GM18868 (cell line): ENCODE measurements at regions not wholly inside any gene's neighbourhood (a gene's known extent, or its start where the extent isn't known, plus 50 kb on each side); places are given as distances from the start of the nearest gene placed in this dataset.

Experiments used
- ATAC-seq: cut with Tn5 transposase; IDR thresholded peaks from one replicate; pipeline ENCODE4 v1.9.1; 2021; ENCODE audit warnings: mild to moderate bottlenecking, moderate library complexity; ENCODE audit not compliant: unreplicated experiment

GRCh38 chr12:130016986-130017385 lies 113.2 kb upstream of the TMEM132D start:
- ATAC-seq, result no peak

GRCh38 chr12:130017591-130018449 lies 114.0 kb upstream of the TMEM132D start:
- no peak for ATAC-seq

GRCh38 chr12:130018614-130019013 lies 114.8 kb upstream of the TMEM132D start:
- no peak for ATAC-seq

GRCh38 chr12:130026608-130027176 lies 122.9 kb upstream of the TMEM132D start:
- ATAC-seq, result no peak

GRCh38 chr12:130027798-130028197 lies 124.0 kb upstream of the TMEM132D start:
- ATAC-seq, result no peak

- ATAC-seq, result no peak
These were observed 125.3 kb upstream of the TMEM132D start for GRCh38 chr12:130029151-130029550.

GRCh38 chr12:130031041-130031440 lies 127.2 kb upstream of the TMEM132D start:
- no peak for ATAC-seq

- peak; percentile 80 for ATAC-seq
These were observed 127.9 kb upstream of the TMEM132D start for GRCh38 chr12:130031571-130032189.

- no peak for ATAC-seq
These were observed 120.1 kb upstream of the FZD10 start for GRCh38 chr12:130041983-130042812.

GRCh38 chr12:130043685-130044406 lies 118.4 kb upstream of the FZD10 start:
- ATAC-seq, result no peak

GRCh38 chr12:130044991-130045621 lies 117.2 kb upstream of the FZD10 start:
- no peak for ATAC-seq

- ATAC-seq, result no peak
These were observed 112.6 kb upstream of the FZD10 start for GRCh38 chr12:130049666-130050065.

GRCh38 chr12:130051900-130052299 lies 110.4 kb upstream of the FZD10 start:
- ATAC-seq, result no peak

GRCh38 chr12:130053651-130054069 lies 108.6 kb upstream of the FZD10 start:
- ATAC-seq, result no peak

GRCh38 chr12:130054803-130055202 lies 107.5 kb upstream of the FZD10 start:
- no peak for ATAC-seq

- ATAC-seq, result no peak
These were observed 103.3 kb upstream of the FZD10 start for GRCh38 chr12:130058926-130059472.

GRCh38 chr12:130063866-130064265 lies 98.4 kb upstream of the FZD10 start:
- no peak for ATAC-seq

- ATAC-seq, result no peak
These were observed 97.3 kb upstream of the FZD10 start for GRCh38 chr12:130064999-130065398.

- ATAC-seq, result no peak
These were observed 95.5 kb upstream of the FZD10 start for GRCh38 chr12:130066742-130067141.

GRCh38 chr12:130068741-130069140 lies 93.5 kb upstream of the FZD10 start:
- ATAC-seq, result no peak
